H1 (cell line): ENCODE measurements at regions not wholly inside any gene's neighbourhood (a gene's known extent, or its start where the extent isn't known, plus 50 kb on each side); places are given as distances from the start of the nearest gene placed in this dataset.

ENCODE experiments used
- BRCA1 ChIP-seq: IDR thresholded peaks from 2 replicates; pipeline ENCODE4 v1.6.1; 2012; ENCODE audit warnings: low read depth, low read length, improper control_type of control experiment
- RXRA ChIP-seq: IDR thresholded peaks from 2 replicates; pipeline ENCODE4 v1.6.1; 2011; ENCODE audit warnings: low read depth, mild to moderate bottlenecking, low read length, moderate library complexity; ENCODE audit not compliant: insufficient read depth
- TF ChIP-seq, protein P1 (sequence below): IDR thresholded peaks from 2 replicates; pipeline ENCODE4 v1.6.1; 2011; ENCODE audit warnings: low read depth, mild to moderate bottlenecking, low read length; ENCODE audit not compliant: insufficient read depth

DNA sequence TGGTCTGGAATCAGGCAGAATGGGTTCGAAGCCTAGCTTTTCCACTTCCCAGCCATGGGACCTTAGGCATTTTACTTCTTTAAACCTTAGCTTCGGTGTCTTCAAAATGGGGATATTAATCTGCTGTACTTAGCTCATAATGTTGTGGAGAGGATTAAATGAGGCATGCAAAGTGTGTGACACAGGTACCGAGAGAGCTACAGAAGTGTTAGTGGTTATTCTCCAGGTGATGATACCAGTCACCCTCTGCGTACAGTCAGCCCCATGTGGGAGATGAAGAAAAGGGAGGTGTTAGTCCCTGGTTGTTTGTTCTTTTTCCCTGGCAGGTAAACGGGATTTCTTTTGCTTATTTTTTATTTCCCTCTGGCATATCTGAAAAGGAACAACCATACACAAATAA is 212.1 kb downstream of the PHLDA1 start (continued):
- TF ChIP-seq, protein P1, sequence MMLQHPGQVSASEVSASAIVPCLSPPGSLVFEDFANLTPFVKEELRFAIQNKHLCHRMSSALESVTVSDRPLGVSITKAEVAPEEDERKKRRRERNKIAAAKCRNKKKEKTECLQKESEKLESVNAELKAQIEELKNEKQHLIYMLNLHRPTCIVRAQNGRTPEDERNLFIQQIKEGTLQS: no peak
- no peak for TF ChIP-seq BRCA1
- TF ChIP-seq RXRA: no peak
